K562 (cell line): ENCODE measurements at regions not wholly inside any gene's neighbourhood (a gene's known extent, or its start where the extent isn't known, plus 50 kb on each side); places are given as distances from the start of the nearest gene placed in this dataset.

Experiments
- ATAC-seq: fragments of 200-7000 bp; cut with Tn5 transposase; 3 replicates; pipeline ENCODE4 v1.9.1; 2020; ENCODE audit warnings: moderate library complexity
- BruUV-seq: library from RNA; stranded (reverse); fragments of 400-500 nt; replicated peaks from 2 replicates; lab custom pipeline; 2021; lab: Mats Ljungman, UMichigan
- CTCF ChIA-PET: fragments of 300-600 bp; formaldehyde crosslinking; extraction: SDS; loops from one replicate; lab custom pipeline; 2021; ENCODE audit warnings: low intra/inter-chr PET ratio; lab: Yijun Ruan, JAX
- POLR2A ChIA-PET: fragments of 300-600, 350-650 bp; sonication (Branson Sonifier 250); formaldehyde crosslinking; extraction: SDS; loops from one replicate; lab custom pipeline; 2021; ENCODE audit warnings: antibody characterized with exemption, inconsistent platforms; lab: Yijun Ruan, JAX
- DNase-seq, 4 experiments: peaks; one replicate each; pipeline versions ENCODE4 v3.0.0 to v3.0.0-alpha.2; 2011 to 2018; ENCODE audit warnings: low spot score in 3 of 4, mixed read lengths in 3 of 4; ENCODE audit errors: extremely low read depth in 1 of 4
- FAIRE-seq: peaks from 2 replicates; lab custom pipeline; 2011; peaks lifted over from hg19 to GRCh38; lab: Jason Lieb, UNC
- H2AFZ ChIP-seq: 2 replicates; pipeline ENCODE4 v1.6.0; 2011; ENCODE audit warnings: low read depth, low read length, control low read depth, inconsistent platforms
- H3K27ac ChIP-seq: fragments of 200-600 bp; 3 replicates; pipeline ENCODE4 v1.8.0; 2011; ENCODE audit warnings: low read depth, mild to moderate bottlenecking, control low read depth, inconsistent platforms, low read length, moderate library complexity, mixed read lengths; ENCODE audit errors: extremely low read depth
- H3K27me3 ChIP-seq, 2 experiments: fragments of 300-600 bp in 1 of 2; 2 replicates in 1 of 2; 3 replicates in 1 of 2; pipeline versions ENCODE4 v1.6.0 to v1.8.0; 2011; ENCODE audit warnings: inconsistent platforms in 2 of 2, low read length in 2 of 2, mild to moderate bottlenecking in 1 of 2, mixed read lengths in 1 of 2, moderate library complexity in 1 of 2; ENCODE audit not compliant: control insufficient read depth in 2 of 2, insufficient read depth in 2 of 2
- H3K36me3 ChIP-seq: fragments of 300-600 bp; 3 replicates; pipeline ENCODE4 v1.8.0; 2011; ENCODE audit warnings: mild to moderate bottlenecking, low read length, inconsistent platforms; ENCODE audit not compliant: control insufficient read depth, insufficient read depth
- H3K4me1 ChIP-seq, 2 experiments: fragments of 200-600 bp in 1 of 2; replicated peaks in 1 of 2; 2 replicates in 1 of 2; 3 replicates in 1 of 2; pipeline versions ENCODE4 v1.5.1 to v1.8.0; 2011; ENCODE audit warnings: inconsistent platforms in 2 of 2, low read length in 2 of 2, mild to moderate bottlenecking in 1 of 2, mixed read lengths in 1 of 2, moderate library complexity in 1 of 2; ENCODE audit not compliant: control insufficient read depth in 2 of 2, insufficient read depth in 2 of 2
- H3K4me2 ChIP-seq: 2 replicates; pipeline ENCODE4 v1.6.1; 2011; ENCODE audit warnings: low read length, control low read depth, inconsistent platforms, mixed read lengths; ENCODE audit not compliant: insufficient read depth
- H3K4me3 ChIP-seq: fragments of 200-600 bp; sonication (generic), shearing (Covaris generic); 2 replicates; pipeline ENCODE4 v1.5.1; 2016; ENCODE audit warnings: control low read depth, inconsistent platforms
- H3K79me2 ChIP-seq: fragments of 200-600 bp; 3 replicates; pipeline ENCODE4 v1.8.0; 2011; ENCODE audit warnings: low read length, inconsistent platforms; ENCODE audit not compliant: control insufficient read depth, insufficient read depth
- H3K9ac ChIP-seq, 2 experiments: 2 replicates each; pipeline versions ENCODE4 v1.6.0 to v1.6.1; 2011; ENCODE audit warnings: low read depth in 2 of 2, low read length in 2 of 2, control low read depth in 1 of 2, inconsistent platforms in 1 of 2, mild to moderate bottlenecking in 1 of 2, mixed read lengths in 1 of 2; ENCODE audit not compliant: insufficient read depth in 1 of 2
- H3K9me1 ChIP-seq: one replicate; pipeline ENCODE4 v1.6.0; 2011; ENCODE audit warnings: inconsistent platforms, mild to moderate bottlenecking, low read length, moderate library complexity; ENCODE audit not compliant: control insufficient read depth, insufficient read depth
- H3K9me3 ChIP-seq: replicated peaks from 2 replicates; pipeline ENCODE4 v1.5.1; 2011; ENCODE audit warnings: low read depth, low read length, inconsistent platforms; ENCODE audit not compliant: control insufficient read depth, insufficient read depth
- H4K20me1 ChIP-seq: replicated peaks from 2 replicates; pipeline ENCODE4 v1.6.1; 2011; ENCODE audit warnings: low read length, inconsistent platforms, mixed read lengths; ENCODE audit not compliant: control insufficient read depth, insufficient read depth
- BMI1 ChIP-seq: fragments of 150-350 bp; IDR thresholded peaks from 2 replicates; pipeline ENCODE4 v1.6.1; 2014; ENCODE audit warnings: low read length
- ILF3 ChIP-seq: fragments of 450-650 bp; IDR thresholded peaks from 2 replicates; pipeline ENCODE4 v1.6.1; 2018; ENCODE audit warnings: antibody characterized with exemption, mild to moderate bottlenecking, moderate library complexity, borderline replicate concordance
- KLF1 ChIP-seq: fragments of 450-650 bp; IDR thresholded peaks from 2 replicates; pipeline ENCODE4 v1.6.1; 2016; ENCODE audit warnings: missing genetic modification characterization, missing compliant biosample characterization
- MCM3 ChIP-seq: fragments of 450-650 bp; IDR thresholded peaks from 2 replicates; pipeline ENCODE4 v1.6.1; 2016
- NELFE ChIP-seq: IDR thresholded peaks from 2 replicates; pipeline ENCODE4 v1.6.1; 2011; ENCODE audit warnings: mild to moderate bottlenecking; ENCODE audit not compliant: insufficient read depth, insufficient read length
- NEUROD1 ChIP-seq: fragments of 150-350 bp; IDR thresholded peaks from 2 replicates; pipeline ENCODE4 v1.6.1; 2014; ENCODE audit warnings: borderline replicate concordance, low read length, low read depth; ENCODE audit not compliant: partially characterized antibody
- POU5F1 ChIP-seq: fragments of 150-350 bp; IDR thresholded peaks from 2 replicates; pipeline ENCODE4 v1.6.1; 2014; ENCODE audit warnings: borderline replicate concordance, low read length, low read depth, mild to moderate bottlenecking; ENCODE audit not compliant: partially characterized antibody
- RNF2 ChIP-seq: sonication (generic); IDR thresholded peaks from 2 replicates; pipeline ENCODE4 v1.6.1; 2016
- SOX6 ChIP-seq: fragments of 450-650 bp; IDR thresholded peaks from 2 replicates; pipeline ENCODE4 v1.6.1; 2014; ENCODE audit warnings: mild to moderate bottlenecking
- ZNF23 ChIP-seq: fragments of 250-450 bp; sonication (Bioruptor Pico); IDR thresholded peaks from 2 replicates; pipeline ENCODE4 v1.4.0; 2020; ENCODE audit warnings: mild to moderate bottlenecking
- WGBS: fragments of 100-300 bp; shearing (Covaris generic); methylation state at CpG from one replicate; pipeline ENCODE4 v1.1.6; 2016; ENCODE audit warnings: low coverage, mixed read lengths; ENCODE audit not compliant: insufficient coverage; ENCODE audit errors: missing lambda C conversion rate; 5-methylcytosine and 5-hydroxymethylcytosine counted together
- in situ Hi-C: fragments of 300-500 bp; cut with MboI; formaldehyde crosslinking; loops from 4 replicates; pipeline ENCODE4 v1.15.0; 2018; ENCODE audit warnings: inconsistent platforms, mixed read lengths
- intact Hi-C: fragments of 100-400 bp; cut with micrococcal nuclease; formaldehyde crosslinking; loops from 2 replicates; pipeline ENCODE4 v1.14.2; 2022
- TF ChIP-seq, protein P1 (sequence below): sonication (generic); formaldehyde crosslinking; IDR thresholded peaks from 2 replicates; pipeline ENCODE4 v1.8.0; 2023; ENCODE audit warnings: mild to moderate bottlenecking, missing genetic modification reagents
- TF ChIP-seq, protein P2 (sequence below): sonication (generic); formaldehyde crosslinking; IDR thresholded peaks from 2 replicates; pipeline ENCODE4 v1.9.0; 2022; ENCODE audit warnings: mild to moderate bottlenecking, missing genetic modification reagents

DNA sequence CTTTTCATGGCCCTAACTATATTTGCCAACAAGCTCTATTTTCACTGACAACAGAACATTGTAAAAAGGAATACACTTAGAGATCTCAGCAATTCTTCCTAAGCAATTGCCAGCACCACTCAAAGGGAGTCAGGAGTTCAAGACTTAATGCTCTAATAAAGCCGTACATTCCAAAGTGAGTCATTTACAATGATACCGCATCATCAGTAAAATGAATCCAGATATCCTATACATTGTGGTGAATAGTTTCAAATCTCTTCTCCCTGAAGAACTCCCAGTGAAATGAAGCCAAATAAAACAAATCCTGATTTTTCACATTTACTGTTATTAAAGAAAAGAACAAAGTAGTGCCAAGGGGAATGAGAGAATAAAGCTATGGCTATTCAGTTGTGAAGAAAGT, 2898.7 kb upstream of the PCDH20 start:
- no peaks in the 10 kb centered on the region for H3K79me2 ChIP-seq
- no peak overlapping the region for H3K4me2 ChIP-seq
- WGBS = 16% methylated on average over 2 of the region's 2 CpGs
- no peak for DNase-seq
- no peak overlapping the region for H3K4me3 ChIP-seq
- POLR2A ChIA-PET = no interaction called here
- intact Hi-C loops = no loop called here
- H3K9me1 ChIP-seq = no peaks in the 10 kb centered on the region
- H3K4me1 ChIP-seq = no peaks in the 10 kb centered on the region
- no peaks in the 10 kb centered on the region for H3K36me3 ChIP-seq
- no peak overlapping the region for H2AFZ ChIP-seq
- no TSS peak for BruUV-seq
- TF ChIP-seq BMI1 (no peak), NELFE (no peak), KLF1 (tag) (no peak), RNF2 (no peak), SOX6 (no peak), NEUROD1 (no peak), ILF3 (no peak), MCM3 (no peak), ZNF23 (CRISPR knock-in tag) (no peak), POU5F1 (no peak)
- TF ChIP-seq, protein P1, sequence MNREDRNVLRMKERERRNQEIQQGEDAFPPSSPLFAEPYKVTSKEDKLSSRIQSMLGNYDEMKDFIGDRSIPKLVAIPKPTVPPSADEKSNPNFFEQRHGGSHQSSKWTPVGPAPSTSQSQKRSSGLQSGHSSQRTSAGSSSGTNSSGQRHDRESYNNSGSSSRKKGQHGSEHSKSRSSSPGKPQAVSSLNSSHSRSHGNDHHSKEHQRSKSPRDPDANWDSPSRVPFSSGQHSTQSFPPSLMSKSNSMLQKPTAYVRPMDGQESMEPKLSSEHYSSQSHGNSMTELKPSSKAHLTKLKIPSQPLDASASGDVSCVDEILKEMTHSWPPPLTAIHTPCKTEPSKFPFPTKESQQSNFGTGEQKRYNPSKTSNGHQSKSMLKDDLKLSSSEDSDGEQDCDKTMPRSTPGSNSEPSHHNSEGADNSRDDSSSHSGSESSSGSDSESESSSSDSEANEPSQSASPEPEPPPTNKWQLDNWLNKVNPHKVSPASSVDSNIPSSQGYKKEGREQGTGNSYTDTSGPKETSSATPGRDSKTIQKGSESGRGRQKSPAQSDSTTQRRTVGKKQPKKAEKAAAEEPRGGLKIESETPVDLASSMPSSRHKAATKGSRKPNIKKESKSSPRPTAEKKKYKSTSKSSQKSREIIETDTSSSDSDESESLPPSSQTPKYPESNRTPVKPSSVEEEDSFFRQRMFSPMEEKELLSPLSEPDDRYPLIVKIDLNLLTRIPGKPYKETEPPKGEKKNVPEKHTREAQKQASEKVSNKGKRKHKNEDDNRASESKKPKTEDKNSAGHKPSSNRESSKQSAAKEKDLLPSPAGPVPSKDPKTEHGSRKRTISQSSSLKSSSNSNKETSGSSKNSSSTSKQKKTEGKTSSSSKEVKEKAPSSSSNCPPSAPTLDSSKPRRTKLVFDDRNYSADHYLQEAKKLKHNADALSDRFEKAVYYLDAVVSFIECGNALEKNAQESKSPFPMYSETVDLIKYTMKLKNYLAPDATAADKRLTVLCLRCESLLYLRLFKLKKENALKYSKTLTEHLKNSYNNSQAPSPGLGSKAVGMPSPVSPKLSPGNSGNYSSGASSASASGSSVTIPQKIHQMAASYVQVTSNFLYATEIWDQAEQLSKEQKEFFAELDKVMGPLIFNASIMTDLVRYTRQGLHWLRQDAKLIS (CRISPR knock-in tag) = no peak
- TF ChIP-seq, protein P2, sequence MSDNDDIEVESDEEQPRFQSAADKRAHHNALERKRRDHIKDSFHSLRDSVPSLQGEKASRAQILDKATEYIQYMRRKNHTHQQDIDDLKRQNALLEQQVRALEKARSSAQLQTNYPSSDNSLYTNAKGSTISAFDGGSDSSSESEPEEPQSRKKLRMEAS = no peak
- TF ChIP-seq, all 486 proteins: peak for 0
- ATAC-seq (no peak), FAIRE-seq (no peak)
- H3K9ac ChIP-seq = no peak overlapping the region
- no peaks in the 10 kb centered on the region for H3K9me3 ChIP-seq
- CTCF ChIA-PET = no interaction called here
- H4K20me1 ChIP-seq = no peaks in the 10 kb centered on the region
- H3K27ac ChIP-seq = no peak overlapping the region
- in situ Hi-C loops = no loop called here
- no peaks in the 10 kb centered on the region for H3K27me3 ChIP-seq
